GM12878 (cell line): ENCODE measurements at regions not wholly inside any gene's neighbourhood (a gene's known extent, or its start where the extent isn't known, plus 50 kb on each side); places are given as distances from the start of the nearest gene placed in this dataset.

ENCODE experiments used
- CBX5 ChIP-seq: sonication (generic); IDR thresholded peaks from 2 replicates; pipeline ENCODE4 v1.6.1; 2016; ENCODE audit warnings: low read depth, moderate library complexity, mild to moderate bottlenecking, inconsistent platforms
- CTCF ChIP-seq, 3 experiments: IDR thresholded peaks in 2 of 3; conservative IDR thresholded peaks in 1 of 3; 2 replicates each; pipeline ENCODE4 v1.5.1; 2011; ENCODE audit warnings: low read depth in 3 of 3, low read length in 3 of 3, mild to moderate bottlenecking in 3 of 3, control low read depth in 2 of 3, moderate library complexity in 2 of 3, inconsistent platforms in 1 of 3, mixed read lengths in 1 of 3; ENCODE audit not compliant: control insufficient read depth in 2 of 3, insufficient read depth in 1 of 3; ENCODE audit errors: extremely low read depth in 1 of 3
- EGR1 ChIP-seq, 2 experiments: IDR thresholded peaks; 1 replicate in 1 of 2; 2 replicates in 1 of 2; pipeline ENCODE4 v1.6.1; 2011 to 2012; ENCODE audit warnings: low read depth in 2 of 2, low read length in 2 of 2, borderline replicate concordance in 1 of 2, mild to moderate bottlenecking in 1 of 2, moderate library complexity in 1 of 2
- ELK1 ChIP-seq: IDR thresholded peaks from 2 replicates; pipeline ENCODE4 v1.6.1; 2012; ENCODE audit warnings: low read depth, low read length, improper control_type of control experiment
- NBN ChIP-seq: fragments of 450-650 bp; IDR thresholded peaks from 2 replicates; pipeline ENCODE4 v1.6.1; 2016
- STAT3 ChIP-seq: IDR thresholded peaks from 2 replicates; pipeline ENCODE4 v1.6.1; 2011; ENCODE audit warnings: low read depth, low read length, improper control_type of control experiment

- TF ChIP-seq NBN: no peak
- TF ChIP-seq ELK1: no peak
- no peak for TF ChIP-seq EGR1 (IDR thresholded peaks at IDR 0.05; ENCODE audit: borderline replicate concordance in 1 of 2, low read depth in 2 of 2, low read length in 2 of 2)
- TF ChIP-seq STAT3: no peak
- no peak for TF ChIP-seq CBX5
- no peak for TF ChIP-seq CTCF (IDR thresholded peaks at IDR 0.05 in 2 of 3, conservative IDR thresholded peaks at IDR 0.05 in 1 of 3; ENCODE audit: control insufficient read depth in 2 of 3, extremely low read depth in 1 of 3, insufficient read depth in 1 of 3, low read depth in 3 of 3, low read length in 3 of 3)
Observed at GRCh38 chr15:26201177-26201858, 338.2 kb upstream of the ATP10A start.
